Pancreas (tissue), 10 donors: ENCODE measurements at regions not wholly inside any gene's neighbourhood (a gene's known extent, or its start where the extent isn't known, plus 50 kb on each side); places are given as distances from the start of the nearest gene placed in this dataset.

Experiments used
- ATAC-seq, 4 donors: fragments of 200-7000 bp; cut with Tn5 transposase; one replicate each; pipeline versions ENCODE4 v1.8.0 to v1.9.1; 2020; ENCODE audit warnings: mild to moderate bottlenecking in 4 of 4, moderate library complexity in 4 of 4
- DNase-seq, 6 donors: peaks; one replicate each; pipeline ENCODE4 v3.0.0-alpha.2; 2020
- FAIRE-seq: peaks from 2 replicates; lab custom pipeline; 2012; peaks lifted over from hg19 to GRCh38; lab: Jason Lieb, UNC
- H3K27ac ChIP-seq, 4 donors: fragments of 200-600 bp; sonication (generic); 1 replicate in 3 of 4; 2 replicates in 1 of 4; pipeline versions ENCODE4 v1.5.0 to v1.8.0; 2020
- H3K27me3 ChIP-seq, 4 donors: fragments of 200-600 bp; one replicate each; pipeline ENCODE4 v1.8.0; 2021
- H3K36me3 ChIP-seq, 3 donors: fragments of 200-600 bp; sonication (generic) in 1 of 3; one replicate each; pipeline versions ENCODE4 v1.5.0 to v1.8.0; 2020 to 2021
- H3K4me1 ChIP-seq, 3 donors: fragments of 200-600 bp; one replicate each; pipeline ENCODE4 v1.8.0; 2021
- H3K4me3 ChIP-seq, 4 donors: fragments of 200-600 bp; sonication (generic) in 2 of 4; one replicate each; pipeline versions ENCODE4 v1.5.0 to v1.8.0; 2020 to 2021
- H3K9me3 ChIP-seq, 4 donors: fragments of 200-600 bp; one replicate each; pipeline ENCODE4 v1.8.0; 2021
- WGBS, 2 donors: extraction: QIAGEN DNeasy Blood & Tissue Kit; methylation state at CpG; one replicate each; pipeline ENCODE4 v1.1.7; 2013; 5-methylcytosine and 5-hydroxymethylcytosine counted together
- intact Hi-C, 3 donors: fragments of 100-400 bp; cut with DNase I; formaldehyde crosslinking; loops; one replicate each; pipeline versions ENCODE4 v1.11.1 to v1.14.2; 2022
- TF ChIP-seq, protein P1 (sequence below), 4 donors: fragments of 200-600 bp; sonication (generic) in 3 of 4; IDR thresholded peaks; one replicate each; pipeline versions ENCODE4 v1.5.0 to v1.8.0; 2021; ENCODE audit warnings: antibody characterized with exemption in 4 of 4
- donor health status: healthy with polysubstance abuse.
- donor health status: DM: no; HTN: no; CAD: no; lungs with moderate emphysema.
- donor health status: DM: no; HTN: no; CAD: no.
- donor health status: control.
- donor health status: control.
- donor health status: Bipolar disorder and iron deficiency.
- donor health status: DM: yes; HTN: yes; CAD: no.
- donor health status: DM: no; HTN: no; CAD: no.
- donor health status: DM: no; HTN: no; CAD: no.
- donor health status: DM: yes; HTN: yes; CAD: no.

DNA sequence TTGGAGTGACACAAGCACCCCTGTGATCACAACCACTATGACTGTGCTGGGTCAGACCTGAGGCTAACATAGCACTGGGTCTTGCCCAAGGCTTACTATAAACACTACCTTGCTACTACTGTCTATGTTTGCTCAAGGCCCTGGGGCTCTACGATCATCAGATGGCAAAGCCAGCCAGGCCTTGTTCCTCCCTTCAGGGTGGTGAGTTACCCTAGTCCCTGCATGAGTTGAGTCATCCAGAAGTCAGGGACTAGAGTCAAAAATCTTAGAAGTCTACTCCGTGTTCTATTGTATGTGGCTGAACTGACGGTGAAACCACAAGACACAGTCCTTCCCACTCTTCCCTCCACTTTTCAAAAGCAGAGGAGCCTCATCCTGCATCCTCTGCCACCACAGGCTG is 551.2 kb upstream of the FSIP2 start:
- 73 to 78% methylated on average over 3 of the region's 3 CpGs for WGBS, 2 donors
- Histone ChIP-seq H3K27me3 (no peaks in the 10 kb centered on the region), H3K27ac (no peak overlapping the region), H3K36me3 (no peaks in the 10 kb centered on the region), H3K9me3 (no peaks in the 10 kb centered on the region), H3K4me3 (no peak overlapping the region), H3K4me1 (no peaks in the 10 kb centered on the region)
- intact Hi-C loops: no loop called here
- FAIRE-seq (no peak), ATAC-seq (no peak), DNase-seq (no peak)
- TF ChIP-seq, protein P1, sequence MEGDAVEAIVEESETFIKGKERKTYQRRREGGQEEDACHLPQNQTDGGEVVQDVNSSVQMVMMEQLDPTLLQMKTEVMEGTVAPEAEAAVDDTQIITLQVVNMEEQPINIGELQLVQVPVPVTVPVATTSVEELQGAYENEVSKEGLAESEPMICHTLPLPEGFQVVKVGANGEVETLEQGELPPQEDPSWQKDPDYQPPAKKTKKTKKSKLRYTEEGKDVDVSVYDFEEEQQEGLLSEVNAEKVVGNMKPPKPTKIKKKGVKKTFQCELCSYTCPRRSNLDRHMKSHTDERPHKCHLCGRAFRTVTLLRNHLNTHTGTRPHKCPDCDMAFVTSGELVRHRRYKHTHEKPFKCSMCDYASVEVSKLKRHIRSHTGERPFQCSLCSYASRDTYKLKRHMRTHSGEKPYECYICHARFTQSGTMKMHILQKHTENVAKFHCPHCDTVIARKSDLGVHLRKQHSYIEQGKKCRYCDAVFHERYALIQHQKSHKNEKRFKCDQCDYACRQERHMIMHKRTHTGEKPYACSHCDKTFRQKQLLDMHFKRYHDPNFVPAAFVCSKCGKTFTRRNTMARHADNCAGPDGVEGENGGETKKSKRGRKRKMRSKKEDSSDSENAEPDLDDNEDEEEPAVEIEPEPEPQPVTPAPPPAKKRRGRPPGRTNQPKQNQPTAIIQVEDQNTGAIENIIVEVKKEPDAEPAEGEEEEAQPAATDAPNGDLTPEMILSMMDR (IDR thresholded peaks at IDR 0.05): no peak

DNA sequence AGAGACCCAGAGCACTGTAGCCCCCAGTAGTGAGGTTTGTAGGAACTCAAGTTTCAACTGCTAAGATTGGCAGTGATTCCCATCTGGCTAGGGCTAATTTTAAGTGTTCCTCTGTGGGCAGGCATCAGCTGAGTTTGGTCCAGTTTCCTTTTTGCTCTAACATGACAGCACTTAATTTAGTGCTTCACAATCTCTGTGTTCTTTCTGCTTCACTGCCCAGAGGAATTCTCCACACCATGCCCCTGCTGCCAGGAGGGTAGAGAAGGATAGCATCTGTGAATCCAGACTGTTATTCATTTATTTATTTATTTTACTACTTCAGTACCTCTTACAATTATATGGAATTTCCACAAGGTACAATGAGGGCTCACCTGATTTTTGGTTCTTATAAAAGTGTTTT is 549.9 kb upstream of the FSIP2 start:
- no peak for FAIRE-seq
- no peak for DNase-seq
- Histone ChIP-seq H3K27ac (no peak overlapping the region), H3K27me3 (no peaks in the 10 kb centered on the region), H3K36me3 (no peaks in the 10 kb centered on the region), H3K4me3 (no peak overlapping the region), H3K9me3 (no peaks in the 10 kb centered on the region), H3K4me1 (no peaks in the 10 kb centered on the region)
- intact Hi-C loops: no loop called here
- TF ChIP-seq, protein P1 (IDR thresholded peaks at IDR 0.05): no peak
- ATAC-seq: no peak

DNA sequence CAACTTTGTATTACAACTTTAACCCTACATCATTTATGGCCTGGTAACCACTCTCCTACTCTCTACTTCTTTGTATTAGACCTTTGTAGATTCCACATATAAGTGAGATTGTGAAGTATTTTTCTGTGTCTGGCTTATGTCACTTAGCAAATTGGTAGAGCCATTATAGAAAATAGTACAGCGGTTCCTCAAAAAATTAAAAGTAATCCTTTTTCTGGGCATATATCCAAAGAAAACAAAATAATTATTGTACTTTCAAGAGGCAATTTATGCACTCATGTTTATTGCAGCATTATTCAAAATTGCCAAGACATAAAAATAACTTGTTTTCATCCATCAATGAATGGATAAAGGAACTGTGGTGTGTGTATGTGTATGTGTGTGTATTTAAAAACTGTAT is 537.5 kb upstream of the FSIP2 start:
- Histone ChIP-seq H3K27ac (no peak overlapping the region), H3K27me3 (no peaks in the 10 kb centered on the region), H3K9me3 (no peaks in the 10 kb centered on the region), H3K36me3 (no peaks in the 10 kb centered on the region), H3K4me3 (no peak overlapping the region), H3K4me1 (no peaks in the 10 kb centered on the region)
- FAIRE-seq: no peak
- ATAC-seq: no peak
- whole genome bisulfite sequencing, 2 donors: 33 to 47% methylated on average over 1 of the region's 1 CpG
- no peak for DNase-seq
- TF ChIP-seq, protein P1 (IDR thresholded peaks at IDR 0.05): no peak
- intact Hi-C loops: no loop called here

DNA sequence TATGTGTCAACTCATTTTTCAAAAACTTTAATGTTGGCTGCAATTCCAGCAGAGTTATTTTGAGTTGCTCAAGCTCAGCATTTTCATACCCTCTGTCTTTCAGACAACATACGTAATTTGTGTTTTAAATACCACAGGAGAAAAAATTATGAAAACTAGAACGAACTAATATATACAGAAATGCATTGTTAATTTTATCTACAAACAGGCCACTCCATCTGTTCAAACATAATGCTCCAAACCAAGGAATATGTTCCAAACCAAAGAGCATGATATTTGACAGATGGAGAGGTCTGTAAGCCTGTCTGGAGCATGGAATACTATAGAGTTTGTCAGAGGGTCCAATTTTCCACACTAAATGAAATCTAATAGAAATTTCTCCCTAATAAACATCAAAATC is 536.2 kb upstream of the FSIP2 start:
- H3K4me3 ChIP-seq: no peak overlapping the region
- TF ChIP-seq, protein P1 (IDR thresholded peaks at IDR 0.05): no peak
- intact Hi-C loops: no loop called here
- no peak overlapping the region for H3K27ac ChIP-seq
- ATAC-seq (no peak), FAIRE-seq (no peak), DNase-seq (no peak)
- WGBS, 2 donors: 63 to 69% methylated on average over 2 of the region's 2 CpGs
- no peaks in the 10 kb centered on the region for H3K4me1 ChIP-seq
- no peaks in the 10 kb centered on the region for H3K36me3 ChIP-seq
- H3K9me3 ChIP-seq: no peaks in the 10 kb centered on the region
- H3K27me3 ChIP-seq: no peaks in the 10 kb centered on the region

DNA sequence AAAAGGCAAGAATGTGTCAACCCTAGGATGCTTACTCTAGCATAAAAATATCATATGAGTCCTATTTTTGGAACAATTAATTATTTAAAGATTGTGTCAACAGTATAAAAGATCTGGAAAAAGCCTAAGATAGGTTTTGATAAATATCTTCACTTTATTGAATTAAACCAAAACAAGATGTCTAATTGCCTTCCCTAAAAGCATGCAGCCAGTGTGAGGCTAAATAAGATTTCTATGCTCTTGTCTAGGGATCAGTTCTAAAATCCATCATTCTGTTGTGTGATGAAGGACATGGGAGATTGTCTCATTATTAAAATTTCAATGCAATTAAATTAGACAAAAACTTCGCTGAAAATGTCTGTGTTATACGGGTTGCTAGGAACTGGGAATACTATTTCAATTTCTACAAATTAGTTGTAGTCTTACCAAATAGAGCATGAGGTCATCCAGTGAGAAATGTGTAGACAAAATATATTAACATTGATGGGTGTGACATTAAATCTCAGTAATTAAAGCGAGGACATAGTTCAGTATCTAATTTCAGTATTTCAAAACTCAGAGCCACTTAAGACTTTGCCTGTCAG is 535.6 kb upstream of the FSIP2 start:
- no peak for ATAC-seq

More for the DNA sequence above, 535.6 kb upstream of the FSIP2 start:
- no peak for FAIRE-seq
- Histone ChIP-seq H3K4me3 (no peak overlapping the region), H3K27me3 (no peaks in the 10 kb centered on the region), H3K4me1 (no peaks in the 10 kb centered on the region), H3K36me3 (no peaks in the 10 kb centered on the region), H3K9me3 (no peaks in the 10 kb centered on the region), H3K27ac (no peak overlapping the region)
- intact Hi-C loops: no loop called here
- TF ChIP-seq, protein P1 (IDR thresholded peaks at IDR 0.05): no peak
- 60 to 61% methylated on average over 3 of the region's 3 CpGs for WGBS, 2 donors
- DNase-seq: no peak
